Panc1 (cell line): ENCODE measurements at regions not wholly inside any gene's neighbourhood (a gene's known extent, or its start where the extent isn't known, plus 50 kb on each side); places are given as distances from the start of the nearest gene placed in this dataset.

ENCODE experiments used
- ATAC-seq: fragments of 200-7000 bp; cut with Tn5 transposase; 2 replicates; pipeline ENCODE4 v1.9.1; 2020; ENCODE audit warnings: mild to moderate bottlenecking, moderate library complexity
- BruUV-seq: library from RNA; stranded (reverse); fragments of 400-500 nt; replicated peaks from 2 replicates; lab custom pipeline; 2021; lab: Mats Ljungman, UMichigan
- CTCF ChIA-PET: fragments of 300-600 bp; sonication (Branson Sonifier 250); formaldehyde crosslinking; loops from one replicate; lab custom pipeline; 2022; ENCODE audit warnings: antibody characterized with exemption; lab: Charles Lee
- POLR2A ChIA-PET: fragments of 300-600 bp; sonication (Branson Sonifier 250); formaldehyde crosslinking; loops from one replicate; lab custom pipeline; 2022; ENCODE audit warnings: antibody characterized with exemption; lab: Charles Lee
- DNase-seq: peaks from one replicate; pipeline ENCODE4 v3.0.0-alpha.2; 2010; ENCODE audit warnings: low read depth, low spot score
- H3K27ac ChIP-seq: 2 replicates; pipeline ENCODE4 v1.5.1; 2011; ENCODE audit warnings: mild to moderate bottlenecking, low read length, inconsistent platforms
- H3K27me3 ChIP-seq: fragments of 200-500 bp; sonication (Bioruptor generic); 2 replicates; pipeline ENCODE4 v1.6.0; 2014; ENCODE audit warnings: low read length, inconsistent platforms; ENCODE audit not compliant: control insufficient read depth, insufficient read depth
- H3K36me3 ChIP-seq: fragments of 200-500 bp; sonication (Bioruptor generic); 2 replicates; pipeline ENCODE4 v1.5.1; 2014; ENCODE audit warnings: inconsistent platforms, mild to moderate bottlenecking, low read length, moderate library complexity; ENCODE audit not compliant: control insufficient read depth, insufficient read depth
- H3K4me1 ChIP-seq: 2 replicates; pipeline ENCODE4 v1.5.1; 2011; ENCODE audit warnings: inconsistent platforms, mild to moderate bottlenecking, low read length, moderate library complexity; ENCODE audit not compliant: control insufficient read depth, insufficient read depth
- H3K4me3 ChIP-seq, 2 experiments: 2 replicates each; pipeline ENCODE4 v1.5.1; 2011 to 2012; ENCODE audit warnings: low read depth in 2 of 2, low read length in 2 of 2, mild to moderate bottlenecking in 2 of 2, inconsistent platforms in 1 of 2, moderate library complexity in 1 of 2
- H3K9me3 ChIP-seq: fragments of 200-500 bp; sonication (Bioruptor generic); 2 replicates; pipeline ENCODE4 v1.5.1; 2014; ENCODE audit warnings: low read depth, mild to moderate bottlenecking, inconsistent platforms, low read length, moderate library complexity; ENCODE audit not compliant: control insufficient read depth, insufficient read depth
- POLR2AphosphoS5 ChIP-seq: IDR thresholded peaks from 2 replicates; pipeline ENCODE4 v1.6.1; 2012; ENCODE audit warnings: mild to moderate bottlenecking, low read depth, low read length, moderate library complexity
- SIN3A ChIP-seq: IDR thresholded peaks from 2 replicates; pipeline ENCODE4 v1.6.1; 2012; ENCODE audit warnings: low read depth, mild to moderate bottlenecking, low read length, moderate library complexity, borderline replicate concordance; ENCODE audit not compliant: insufficient read depth
- TCF7L2 ChIP-seq: IDR thresholded peaks from 2 replicates; pipeline ENCODE4 v1.6.1; 2011; ENCODE audit warnings: mild to moderate bottlenecking, low read depth, low read length, inconsistent platforms
- in situ Hi-C: cut with HindIII; loops from 2 replicates; pipeline ENCODE4 v1.10.0; 2016; ENCODE audit warnings: low sequenced_read_pairs, low pct_unique_long_range_greater_than_20kb
- intact Hi-C: fragments of 100-400 bp; cut with micrococcal nuclease; formaldehyde crosslinking; loops from one replicate; pipeline ENCODE4 v1.10.0; 2022; ENCODE audit not compliant: unreplicated experiment
- TF ChIP-seq, protein P1 (sequence below), 2 experiments: IDR thresholded peaks; 2 replicates each; pipeline ENCODE4 v1.6.1; 2011 to 2012; ENCODE audit warnings: low read depth in 2 of 2, control low read depth in 1 of 2, low read length in 1 of 2, mild to moderate bottlenecking in 1 of 2, moderate library complexity in 1 of 2; ENCODE audit not compliant: insufficient read depth in 1 of 2
- TF ChIP-seq, protein P2 (sequence below): fragments of 450-650 bp; IDR thresholded peaks from 2 replicates; pipeline ENCODE4 v1.5.1; 2017; ENCODE audit warnings: mild to moderate bottlenecking

DNA sequence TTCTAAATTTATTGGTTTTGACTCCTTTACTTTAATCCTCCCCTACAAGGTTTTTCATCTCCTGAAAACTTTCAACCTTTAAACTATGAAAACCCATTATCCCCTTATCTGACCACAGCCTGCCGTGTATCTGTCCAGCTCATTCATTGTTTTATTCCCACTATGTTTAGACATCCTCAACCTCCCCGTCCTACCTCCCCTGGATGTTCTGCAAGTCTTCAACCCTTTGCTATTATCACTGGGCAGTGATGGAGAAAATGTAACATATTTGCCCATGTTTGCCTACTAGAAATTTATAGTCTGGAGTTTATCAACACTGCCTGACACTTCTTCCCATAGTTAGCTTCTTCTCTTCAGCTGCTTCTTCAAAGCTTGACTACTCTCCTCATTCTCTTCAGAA, 483.4 kb downstream of the PRKD1 start:
- CTCF ChIA-PET: no interaction called here
- Histone ChIP-seq H3K4me3 (no peak overlapping the region), H3K27ac (no peak overlapping the region), H3K36me3 (no peaks in the 10 kb centered on the region), H3K27me3 (no peaks in the 10 kb centered on the region; the same call in 1 of the 2 replicates), H3K9me3 (no peaks in the 10 kb centered on the region), H3K4me1 (no peaks in the 10 kb centered on the region)
- intact Hi-C loops (no loop called here), in situ Hi-C loops (no loop called here)
- BruUV-seq: no TSS peak
- POLR2A ChIA-PET: no interaction called here
- no peak for DNase-seq
- TF ChIP-seq TCF7L2 (no peak), POLR2AphosphoS5 (no peak), SIN3A (no peak)
- TF ChIP-seq, protein P1, sequence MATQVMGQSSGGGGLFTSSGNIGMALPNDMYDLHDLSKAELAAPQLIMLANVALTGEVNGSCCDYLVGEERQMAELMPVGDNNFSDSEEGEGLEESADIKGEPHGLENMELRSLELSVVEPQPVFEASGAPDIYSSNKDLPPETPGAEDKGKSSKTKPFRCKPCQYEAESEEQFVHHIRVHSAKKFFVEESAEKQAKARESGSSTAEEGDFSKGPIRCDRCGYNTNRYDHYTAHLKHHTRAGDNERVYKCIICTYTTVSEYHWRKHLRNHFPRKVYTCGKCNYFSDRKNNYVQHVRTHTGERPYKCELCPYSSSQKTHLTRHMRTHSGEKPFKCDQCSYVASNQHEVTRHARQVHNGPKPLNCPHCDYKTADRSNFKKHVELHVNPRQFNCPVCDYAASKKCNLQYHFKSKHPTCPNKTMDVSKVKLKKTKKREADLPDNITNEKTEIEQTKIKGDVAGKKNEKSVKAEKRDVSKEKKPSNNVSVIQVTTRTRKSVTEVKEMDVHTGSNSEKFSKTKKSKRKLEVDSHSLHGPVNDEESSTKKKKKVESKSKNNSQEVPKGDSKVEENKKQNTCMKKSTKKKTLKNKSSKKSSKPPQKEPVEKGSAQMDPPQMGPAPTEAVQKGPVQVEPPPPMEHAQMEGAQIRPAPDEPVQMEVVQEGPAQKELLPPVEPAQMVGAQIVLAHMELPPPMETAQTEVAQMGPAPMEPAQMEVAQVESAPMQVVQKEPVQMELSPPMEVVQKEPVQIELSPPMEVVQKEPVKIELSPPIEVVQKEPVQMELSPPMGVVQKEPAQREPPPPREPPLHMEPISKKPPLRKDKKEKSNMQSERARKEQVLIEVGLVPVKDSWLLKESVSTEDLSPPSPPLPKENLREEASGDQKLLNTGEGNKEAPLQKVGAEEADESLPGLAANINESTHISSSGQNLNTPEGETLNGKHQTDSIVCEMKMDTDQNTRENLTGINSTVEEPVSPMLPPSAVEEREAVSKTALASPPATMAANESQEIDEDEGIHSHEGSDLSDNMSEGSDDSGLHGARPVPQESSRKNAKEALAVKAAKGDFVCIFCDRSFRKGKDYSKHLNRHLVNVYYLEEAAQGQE (IDR thresholded peaks at IDR 0.05; ENCODE audit: insufficient read depth in 1 of 2, low read depth in 2 of 2, low read length in 1 of 2): no peak
- TF ChIP-seq, protein P2, sequence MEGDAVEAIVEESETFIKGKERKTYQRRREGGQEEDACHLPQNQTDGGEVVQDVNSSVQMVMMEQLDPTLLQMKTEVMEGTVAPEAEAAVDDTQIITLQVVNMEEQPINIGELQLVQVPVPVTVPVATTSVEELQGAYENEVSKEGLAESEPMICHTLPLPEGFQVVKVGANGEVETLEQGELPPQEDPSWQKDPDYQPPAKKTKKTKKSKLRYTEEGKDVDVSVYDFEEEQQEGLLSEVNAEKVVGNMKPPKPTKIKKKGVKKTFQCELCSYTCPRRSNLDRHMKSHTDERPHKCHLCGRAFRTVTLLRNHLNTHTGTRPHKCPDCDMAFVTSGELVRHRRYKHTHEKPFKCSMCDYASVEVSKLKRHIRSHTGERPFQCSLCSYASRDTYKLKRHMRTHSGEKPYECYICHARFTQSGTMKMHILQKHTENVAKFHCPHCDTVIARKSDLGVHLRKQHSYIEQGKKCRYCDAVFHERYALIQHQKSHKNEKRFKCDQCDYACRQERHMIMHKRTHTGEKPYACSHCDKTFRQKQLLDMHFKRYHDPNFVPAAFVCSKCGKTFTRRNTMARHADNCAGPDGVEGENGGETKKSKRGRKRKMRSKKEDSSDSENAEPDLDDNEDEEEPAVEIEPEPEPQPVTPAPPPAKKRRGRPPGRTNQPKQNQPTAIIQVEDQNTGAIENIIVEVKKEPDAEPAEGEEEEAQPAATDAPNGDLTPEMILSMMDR: no peak
- ATAC-seq: no peak

DNA sequence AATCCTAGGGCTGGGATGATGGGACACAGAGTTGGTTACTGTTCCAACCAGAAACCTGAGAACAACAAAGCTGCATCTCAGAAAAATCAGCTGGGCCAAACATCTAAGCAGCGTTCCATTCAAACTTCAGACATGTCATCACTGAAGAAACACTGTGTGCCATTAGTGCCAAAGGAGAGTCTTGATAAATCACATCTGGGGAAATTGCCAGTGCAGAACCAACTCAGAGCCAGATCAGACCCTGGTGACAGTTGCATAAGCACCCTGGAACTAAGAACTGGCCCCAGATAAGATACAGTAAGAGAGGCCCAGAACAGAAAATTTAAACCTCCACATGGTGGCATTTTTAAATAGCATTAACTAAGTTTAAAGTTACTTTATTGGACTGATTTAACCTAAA, 482.8 kb downstream of the PRKD1 start:
- intact Hi-C loops: no loop called here
- TF ChIP-seq TCF7L2 (no peak), POLR2AphosphoS5 (no peak), SIN3A (no peak)
- TF ChIP-seq, protein P2: no peak
- TF ChIP-seq, protein P1 (IDR thresholded peaks at IDR 0.05; ENCODE audit: insufficient read depth in 1 of 2, low read depth in 2 of 2, low read length in 1 of 2): no peak
- no peak for DNase-seq

More for the DNA sequence above, 482.8 kb downstream of the PRKD1 start:
- ATAC-seq: no peak
- H3K27me3 ChIP-seq: no peaks in the 10 kb centered on the region; the same call in 1 of the 2 replicates
- no peaks in the 10 kb centered on the region for H3K36me3 ChIP-seq
- in situ Hi-C loops: no loop called here
- no peak overlapping the region for H3K4me3 ChIP-seq
- POLR2A ChIA-PET: no interaction called here
- H3K27ac ChIP-seq: no peak overlapping the region
- CTCF ChIA-PET: no interaction called here
- no peaks in the 10 kb centered on the region for H3K4me1 ChIP-seq
- no TSS peak for BruUV-seq
- H3K9me3 ChIP-seq: no peaks in the 10 kb centered on the region
